Left renal cortex interstitium (tissue), 4 donors: ENCODE measurements at regions not wholly inside any gene's neighbourhood (a gene's known extent, or its start where the extent isn't known, plus 50 kb on each side); places are given as distances from the start of the nearest gene placed in this dataset.
A peak's percentile ranks its signal among the peaks of the same experiment; 100 is the strongest.

Experiments
- DNase-seq, 4 donors: peaks; one replicate each; pipeline ENCODE4 v3.0.0-alpha.2; 2013; ENCODE audit warnings: low read depth in 4 of 4, low spot score in 2 of 4, missing footprints in 1 of 4

- DNase-seq, result no peak
These were observed 298.4 kb downstream of the PSAT1 start for GRCh38 chr9:78595200-78595945.

- no peak for DNase-seq
These were observed 299.4 kb downstream of the PSAT1 start for GRCh38 chr9:78596346-78596745.

- no peak for DNase-seq
These were observed 301.2 kb downstream of the PSAT1 start for GRCh38 chr9:78598120-78598519.

- DNase-seq, result no peak
These were observed 303.0 kb downstream of the PSAT1 start for GRCh38 chr9:78599926-78600325.

GRCh38 chr9:78601957-78602565 is 305.1 kb downstream of the PSAT1 start:
- peak in 1 of 4 donors; percentile 26 for DNase-seq

GRCh38 chr9:78605041-78606000 is 308.4 kb downstream of the PSAT1 start:
- DNase-seq, result peak in 3 of 4 donors; percentile 43 to 54 (median 46)

GRCh38 chr9:78606001-78606379 is 309.1 kb downstream of the PSAT1 start:
- DNase-seq, result peak in 2 of 4 donors; percentile 45 to 74

- DNase-seq, result no peak
These were observed 310.9 kb downstream of the PSAT1 start for GRCh38 chr9:78607853-78608252.

- peak in 1 of 4 donors; percentile 16 for DNase-seq
These were observed 312.5 kb downstream of the PSAT1 start for GRCh38 chr9:78609450-78609849.

GRCh38 chr9:78612091-78612490 is 315.2 kb downstream of the PSAT1 start:
- DNase-seq, result no peak

GRCh38 chr9:78613006-78613405 is 316.1 kb downstream of the PSAT1 start:
- DNase-seq, result no peak

GRCh38 chr9:78614892-78615291 is 318.0 kb downstream of the PSAT1 start:
- no peak for DNase-seq

- no peak for DNase-seq
These were observed 318.4 kb downstream of the PSAT1 start for GRCh38 chr9:78615372-78615771.

GRCh38 chr9:78618735-78619134 is 321.8 kb downstream of the PSAT1 start:
- DNase-seq, result no peak

- no peak for DNase-seq
These were observed 323.4 kb downstream of the PSAT1 start for GRCh38 chr9:78620303-78620702.

GRCh38 chr9:78620764-78621163 is 323.8 kb downstream of the PSAT1 start:
- DNase-seq, result no peak

- no peak for DNase-seq
These were observed 325.2 kb downstream of the PSAT1 start for GRCh38 chr9:78622126-78622525.

- no peak for DNase-seq
These were observed 330.0 kb downstream of the PSAT1 start for GRCh38 chr9:78626971-78627370.

GRCh38 chr9:78630966-78631365 is 334.0 kb downstream of the PSAT1 start:
- no peak for DNase-seq

GRCh38 chr9:78640728-78641127 is 343.8 kb downstream of the PSAT1 start:
- no peak for DNase-seq

GRCh38 chr9:78644359-78644758 is 347.4 kb downstream of the PSAT1 start:
- no peak for DNase-seq
